ENCODE measurements at regions not wholly inside any gene's neighbourhood (a gene's known extent, or its start where the extent isn't known, plus 50 kb on each side); places are given as distances from the start of the nearest gene placed in this dataset.

DNA sequence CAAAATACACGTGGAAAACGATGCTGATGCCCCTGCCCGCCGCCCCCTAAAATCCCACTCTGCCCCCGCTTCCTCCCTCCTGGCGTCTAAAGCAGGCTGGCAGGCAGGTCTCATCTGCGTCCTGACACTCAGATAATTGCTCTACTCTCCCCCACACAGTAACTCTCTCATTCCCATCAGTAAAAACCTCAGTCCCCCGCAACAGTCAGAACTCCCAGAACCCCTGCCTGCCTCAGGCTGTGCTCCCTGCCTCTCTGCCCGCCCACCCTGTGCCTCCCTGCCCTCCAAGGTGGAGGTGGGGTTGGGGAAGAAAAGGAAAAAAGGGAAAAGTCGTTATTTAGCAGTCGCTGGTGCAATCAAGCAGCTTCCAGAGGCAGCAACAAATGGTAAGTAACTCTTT, 473.7 kb downstream of the EFNB2 start:
- no peak for DNase-seq (ENCODE audit: low read depth)
- TF ChIP-seq, protein P1, sequence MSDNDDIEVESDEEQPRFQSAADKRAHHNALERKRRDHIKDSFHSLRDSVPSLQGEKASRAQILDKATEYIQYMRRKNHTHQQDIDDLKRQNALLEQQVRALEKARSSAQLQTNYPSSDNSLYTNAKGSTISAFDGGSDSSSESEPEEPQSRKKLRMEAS (IDR thresholded peaks at IDR 0.05; ENCODE audit: low read depth, low read length), result no peak
- TF ChIP-seq, protein P2, sequence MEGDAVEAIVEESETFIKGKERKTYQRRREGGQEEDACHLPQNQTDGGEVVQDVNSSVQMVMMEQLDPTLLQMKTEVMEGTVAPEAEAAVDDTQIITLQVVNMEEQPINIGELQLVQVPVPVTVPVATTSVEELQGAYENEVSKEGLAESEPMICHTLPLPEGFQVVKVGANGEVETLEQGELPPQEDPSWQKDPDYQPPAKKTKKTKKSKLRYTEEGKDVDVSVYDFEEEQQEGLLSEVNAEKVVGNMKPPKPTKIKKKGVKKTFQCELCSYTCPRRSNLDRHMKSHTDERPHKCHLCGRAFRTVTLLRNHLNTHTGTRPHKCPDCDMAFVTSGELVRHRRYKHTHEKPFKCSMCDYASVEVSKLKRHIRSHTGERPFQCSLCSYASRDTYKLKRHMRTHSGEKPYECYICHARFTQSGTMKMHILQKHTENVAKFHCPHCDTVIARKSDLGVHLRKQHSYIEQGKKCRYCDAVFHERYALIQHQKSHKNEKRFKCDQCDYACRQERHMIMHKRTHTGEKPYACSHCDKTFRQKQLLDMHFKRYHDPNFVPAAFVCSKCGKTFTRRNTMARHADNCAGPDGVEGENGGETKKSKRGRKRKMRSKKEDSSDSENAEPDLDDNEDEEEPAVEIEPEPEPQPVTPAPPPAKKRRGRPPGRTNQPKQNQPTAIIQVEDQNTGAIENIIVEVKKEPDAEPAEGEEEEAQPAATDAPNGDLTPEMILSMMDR (IDR thresholded peaks at IDR 0.05; ENCODE audit: low read depth, low read length), result no peak
- no peak for TF ChIP-seq MYC (IDR thresholded peaks at IDR 0.05; ENCODE audit: low read depth, low read length)
- TF ChIP-seq POLR2A (IDR thresholded peaks at IDR 0.05; ENCODE audit: extremely low read depth, insufficient read length), result no peak

DNA sequence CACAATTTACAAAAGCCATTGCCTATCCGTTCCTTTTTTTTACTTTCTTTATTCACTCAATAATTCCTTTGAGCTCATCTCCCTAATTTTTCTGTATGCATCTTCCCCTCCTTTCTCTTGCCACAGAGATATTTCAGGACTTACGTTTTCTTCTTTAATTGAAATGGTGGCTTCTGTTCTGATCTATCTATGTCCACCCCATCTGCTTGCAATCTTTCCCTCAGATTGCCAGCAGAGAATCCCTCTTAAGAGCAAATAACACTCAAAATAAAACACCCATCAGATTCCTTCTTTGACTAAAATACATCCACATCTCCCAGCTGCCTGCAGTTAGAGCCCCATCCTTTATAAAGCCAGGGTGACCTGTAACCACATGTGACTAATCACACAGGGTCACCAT, 478.6 kb downstream of the EFNB2 start:
- no peak overlapping the region for H3K4me3 ChIP-seq (ENCODE audit: low read depth, low read length)
- TF ChIP-seq, protein P1 (IDR thresholded peaks at IDR 0.05; ENCODE audit: low read depth, low read length), result no peak
- TF ChIP-seq, protein P2 (IDR thresholded peaks at IDR 0.05; ENCODE audit: low read depth, low read length), result no peak
- TF ChIP-seq POLR2A (IDR thresholded peaks at IDR 0.05; ENCODE audit: extremely low read depth, insufficient read length), result no peak
- no peak for TF ChIP-seq MYC (IDR thresholded peaks at IDR 0.05; ENCODE audit: low read depth, low read length)
- no peak for DNase-seq (ENCODE audit: low read depth)

More for the DNA sequence above, 473.7 kb downstream of the EFNB2 start:
- no peak overlapping the region for H3K4me3 ChIP-seq (ENCODE audit: low read depth, low read length)

DNA sequence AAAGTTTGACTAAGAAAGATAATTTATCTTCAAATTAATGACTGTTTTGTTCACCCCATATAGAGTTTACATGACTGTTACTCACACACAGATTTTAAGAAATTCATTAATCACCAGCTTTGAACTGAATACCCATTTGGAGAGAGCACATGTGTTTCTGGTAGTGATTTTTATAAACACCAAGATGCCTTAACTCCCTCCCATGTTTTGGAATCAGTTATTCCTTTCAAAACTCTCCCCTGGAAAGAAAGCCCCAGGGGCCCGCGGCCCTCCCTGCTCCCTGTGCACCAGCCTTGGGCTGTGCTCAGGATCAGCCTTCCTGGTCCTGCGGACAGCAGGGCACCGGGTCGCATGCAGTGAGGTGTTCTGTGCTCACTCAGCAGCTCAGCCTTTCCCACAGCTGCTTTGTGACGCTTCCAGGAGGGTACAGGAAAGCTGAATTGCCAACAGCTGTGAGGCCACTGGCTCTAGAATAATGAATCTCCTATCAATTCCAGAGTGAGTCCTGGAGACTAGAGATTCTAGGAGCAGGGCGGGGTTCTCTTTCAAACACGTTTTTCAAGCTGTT, 483.2 kb downstream of the EFNB2 start:
- TF ChIP-seq, protein P1 (IDR thresholded peaks at IDR 0.05; ENCODE audit: low read depth, low read length), result no peak
- TF ChIP-seq, protein P2 (IDR thresholded peaks at IDR 0.05; ENCODE audit: low read depth, low read length), result no peak
- TF ChIP-seq POLR2A (IDR thresholded peaks at IDR 0.05; ENCODE audit: extremely low read depth, insufficient read length), result no peak
- TF ChIP-seq MYC (IDR thresholded peaks at IDR 0.05; ENCODE audit: low read depth, low read length), result no peak
- DNase-seq (ENCODE audit: low read depth), result no peak
- no peak overlapping the region for H3K4me3 ChIP-seq (ENCODE audit: low read depth, low read length)

DNA sequence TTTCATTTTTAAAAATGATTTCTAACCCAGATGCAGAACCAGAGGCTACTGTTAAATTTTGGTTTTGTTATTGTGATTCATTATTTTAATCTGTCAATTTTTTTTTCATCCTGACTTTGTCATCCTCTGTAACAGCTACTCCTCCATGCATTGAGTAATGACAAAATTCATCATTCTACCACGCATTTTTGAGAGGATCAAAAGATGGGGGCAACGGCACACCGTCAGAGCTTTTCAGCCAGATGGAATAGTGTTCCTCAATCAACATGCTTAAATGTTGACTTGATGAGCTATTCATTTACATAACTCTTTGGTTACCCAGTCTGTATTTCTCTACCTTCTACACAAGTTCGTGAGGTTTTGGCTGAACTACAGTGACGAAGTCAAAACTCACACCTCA, 486.3 kb downstream of the EFNB2 start:
- TF ChIP-seq, protein P2 (IDR thresholded peaks at IDR 0.05; ENCODE audit: low read depth, low read length), result no peak
- no peak for TF ChIP-seq MYC (IDR thresholded peaks at IDR 0.05; ENCODE audit: low read depth, low read length)
- no peak for TF ChIP-seq POLR2A (IDR thresholded peaks at IDR 0.05; ENCODE audit: extremely low read depth, insufficient read length)
- TF ChIP-seq, protein P1 (IDR thresholded peaks at IDR 0.05; ENCODE audit: low read depth, low read length), result no peak
- no peak for DNase-seq (ENCODE audit: low read depth)
- H3K4me3 ChIP-seq (ENCODE audit: low read depth, low read length), result no peak overlapping the region

DNA sequence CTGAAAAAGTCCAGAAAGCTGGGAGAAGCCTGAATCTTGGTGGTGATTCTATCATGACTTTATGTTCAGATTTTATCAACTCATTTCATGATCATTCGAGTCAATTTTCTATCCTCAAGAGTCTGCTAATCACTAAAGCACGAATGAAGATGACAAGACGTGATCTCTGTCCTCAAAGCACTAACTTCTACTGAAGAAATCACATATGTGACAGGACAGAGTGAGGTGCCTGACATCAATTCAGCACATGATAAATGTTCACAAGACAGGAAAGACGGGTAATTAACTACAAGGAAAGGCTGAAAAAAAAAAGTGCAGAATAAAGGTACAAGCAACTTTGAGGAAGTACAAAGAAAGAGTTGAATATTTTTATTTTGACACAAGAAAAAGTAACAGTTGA, 487.1 kb downstream of the EFNB2 start:
- H3K4me3 ChIP-seq (ENCODE audit: low read depth, low read length), result no peak overlapping the region
- DNase-seq (ENCODE audit: low read depth), result no peak

More for the DNA sequence above, 487.1 kb downstream of the EFNB2 start:
- no peak for TF ChIP-seq POLR2A (IDR thresholded peaks at IDR 0.05; ENCODE audit: extremely low read depth, insufficient read length)
- no peak for TF ChIP-seq MYC (IDR thresholded peaks at IDR 0.05; ENCODE audit: low read depth, low read length)
- TF ChIP-seq, protein P2 (IDR thresholded peaks at IDR 0.05; ENCODE audit: low read depth, low read length), result no peak
- TF ChIP-seq, protein P1 (IDR thresholded peaks at IDR 0.05; ENCODE audit: low read depth, low read length), result no peak

All from NB4 (cell line).